ENCODE measurements at regions not wholly inside any gene's neighbourhood (a gene's known extent, or its start where the extent isn't known, plus 50 kb on each side); places are given as distances from the start of the nearest gene placed in this dataset.

DNA sequence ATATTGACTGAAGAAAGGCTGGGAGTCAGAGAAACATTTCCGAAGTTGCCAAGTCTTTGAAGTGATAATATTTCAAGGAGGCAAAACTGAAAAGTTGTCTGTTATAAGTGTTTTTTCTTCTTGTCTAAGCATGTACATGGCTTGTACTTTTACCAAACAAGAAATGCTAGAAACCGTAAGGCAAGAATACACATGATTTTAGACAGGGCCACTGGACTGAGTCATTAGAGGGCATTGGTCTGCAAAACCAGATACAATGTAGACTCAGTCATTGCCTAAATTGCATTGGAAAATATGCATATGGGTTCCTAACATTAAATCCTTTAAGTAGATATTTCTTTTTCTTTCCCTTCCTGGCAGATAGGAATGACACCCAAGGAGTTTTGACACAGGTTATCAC lies 284.9 kb upstream of the PUDP start:
- Mint-ChIP-seq H3K9me3 (ENCODE audit: unreplicated experiment) (no peaks in the 10 kb centered on the region), H3K4me3 (ENCODE audit: unreplicated experiment) (no peak overlapping the region), H3K27me3 (ENCODE audit: unreplicated experiment) (peaks cover 8% of the 10 kb centered on the region), H3K27ac (ENCODE audit: unreplicated experiment) (no peak overlapping the region), H3K36me3 (ENCODE audit: unreplicated experiment) (no peaks in the 10 kb centered on the region), H3K4me1 (ENCODE audit: unreplicated experiment) (peaks cover 24% of the 10 kb centered on the region)
- TF ChIP-seq, protein P1, sequence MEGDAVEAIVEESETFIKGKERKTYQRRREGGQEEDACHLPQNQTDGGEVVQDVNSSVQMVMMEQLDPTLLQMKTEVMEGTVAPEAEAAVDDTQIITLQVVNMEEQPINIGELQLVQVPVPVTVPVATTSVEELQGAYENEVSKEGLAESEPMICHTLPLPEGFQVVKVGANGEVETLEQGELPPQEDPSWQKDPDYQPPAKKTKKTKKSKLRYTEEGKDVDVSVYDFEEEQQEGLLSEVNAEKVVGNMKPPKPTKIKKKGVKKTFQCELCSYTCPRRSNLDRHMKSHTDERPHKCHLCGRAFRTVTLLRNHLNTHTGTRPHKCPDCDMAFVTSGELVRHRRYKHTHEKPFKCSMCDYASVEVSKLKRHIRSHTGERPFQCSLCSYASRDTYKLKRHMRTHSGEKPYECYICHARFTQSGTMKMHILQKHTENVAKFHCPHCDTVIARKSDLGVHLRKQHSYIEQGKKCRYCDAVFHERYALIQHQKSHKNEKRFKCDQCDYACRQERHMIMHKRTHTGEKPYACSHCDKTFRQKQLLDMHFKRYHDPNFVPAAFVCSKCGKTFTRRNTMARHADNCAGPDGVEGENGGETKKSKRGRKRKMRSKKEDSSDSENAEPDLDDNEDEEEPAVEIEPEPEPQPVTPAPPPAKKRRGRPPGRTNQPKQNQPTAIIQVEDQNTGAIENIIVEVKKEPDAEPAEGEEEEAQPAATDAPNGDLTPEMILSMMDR (IDR thresholded peaks at IDR 0.05) = no peak
- DNase-seq (ENCODE audit: extremely low spot score, unreplicated experiment) = no peak

GRCh38 chrX:7420717-7421116 lies 272.8 kb upstream of the PUDP start:
- H3K27ac Mint-ChIP-seq (ENCODE audit: unreplicated experiment) = no peak overlapping the region
- no peak overlapping the region for H3K4me3 Mint-ChIP-seq (ENCODE audit: unreplicated experiment)
- no peaks in the 10 kb centered on the region for H3K9me3 Mint-ChIP-seq (ENCODE audit: unreplicated experiment)
- peaks cover 35% of the 10 kb centered on the region for H3K27me3 Mint-ChIP-seq (ENCODE audit: unreplicated experiment)
- TF ChIP-seq, protein P1 (IDR thresholded peaks at IDR 0.05) = no peak
- H3K4me1 Mint-ChIP-seq (ENCODE audit: unreplicated experiment) = no peaks in the 10 kb centered on the region
- no peak for DNase-seq (ENCODE audit: extremely low spot score, unreplicated experiment)
- no peaks in the 10 kb centered on the region for H3K36me3 Mint-ChIP-seq (ENCODE audit: unreplicated experiment)

DNA sequence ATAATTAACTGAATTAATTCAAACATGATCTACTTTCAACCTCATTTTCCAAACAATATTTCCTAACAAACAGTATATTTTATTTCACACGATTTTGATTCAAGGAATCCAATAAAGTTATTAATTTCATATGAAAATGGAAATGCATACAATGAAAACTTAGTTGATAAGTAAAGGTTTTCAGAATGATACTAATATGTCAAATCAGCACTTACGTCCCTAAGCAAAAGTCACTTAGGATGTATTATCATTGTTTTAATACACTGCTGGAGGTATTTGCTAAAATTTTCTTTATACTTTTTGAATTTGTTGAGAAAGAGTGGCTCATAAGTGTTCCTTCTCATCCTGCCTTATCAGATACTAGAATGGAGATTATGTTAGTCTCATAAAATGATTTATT lies 266.8 kb upstream of the PUDP start:
- H3K27ac Mint-ChIP-seq (ENCODE audit: unreplicated experiment) = no peak overlapping the region

DNA sequence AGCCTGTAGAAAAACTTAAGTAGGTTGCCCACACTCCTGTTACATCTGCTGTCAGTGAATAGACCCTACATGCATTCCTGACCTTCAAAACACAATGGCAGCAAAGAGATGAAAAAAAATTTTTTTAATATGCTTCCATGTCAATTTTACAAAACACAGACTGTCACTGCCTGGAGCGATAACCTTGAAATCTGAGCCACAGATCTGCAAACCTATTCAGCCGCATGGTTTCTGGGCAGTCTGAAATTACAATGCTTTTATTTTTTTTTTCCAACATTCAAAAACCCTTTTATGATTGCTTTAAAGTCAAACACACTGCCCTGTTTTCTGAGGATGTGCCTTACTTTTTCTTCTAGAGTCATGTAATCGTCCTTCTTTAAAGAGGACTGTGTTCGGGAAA lies 264.9 kb upstream of the PUDP start:
- H3K4me3 Mint-ChIP-seq (ENCODE audit: unreplicated experiment) = no peak overlapping the region
- H3K4me1 Mint-ChIP-seq (ENCODE audit: unreplicated experiment) = no peaks in the 10 kb centered on the region
- H3K27me3 Mint-ChIP-seq (ENCODE audit: unreplicated experiment) = peaks cover 51% of the 10 kb centered on the region
- TF ChIP-seq, protein P1 (IDR thresholded peaks at IDR 0.05) = no peak
- no peak for DNase-seq (ENCODE audit: extremely low spot score, unreplicated experiment)
- no peaks in the 10 kb centered on the region for H3K36me3 Mint-ChIP-seq (ENCODE audit: unreplicated experiment)
- H3K27ac Mint-ChIP-seq (ENCODE audit: unreplicated experiment) = no peak overlapping the region
- peaks cover 7% of the 10 kb centered on the region for H3K9me3 Mint-ChIP-seq (ENCODE audit: unreplicated experiment)

More for the DNA sequence above, 266.8 kb upstream of the PUDP start:
- H3K27me3 Mint-ChIP-seq (ENCODE audit: unreplicated experiment) = peaks cover 57% of the 10 kb centered on the region
- no peak for DNase-seq (ENCODE audit: extremely low spot score, unreplicated experiment)
- no peak overlapping the region for H3K4me3 Mint-ChIP-seq (ENCODE audit: unreplicated experiment)
- H3K36me3 Mint-ChIP-seq (ENCODE audit: unreplicated experiment) = no peaks in the 10 kb centered on the region
- TF ChIP-seq, protein P1 (IDR thresholded peaks at IDR 0.05) = no peak
- no peaks in the 10 kb centered on the region for H3K4me1 Mint-ChIP-seq (ENCODE audit: unreplicated experiment)
- peaks cover 7% of the 10 kb centered on the region for H3K9me3 Mint-ChIP-seq (ENCODE audit: unreplicated experiment)

- Mint-ChIP-seq H3K9me3 (ENCODE audit: unreplicated experiment) (peaks cover 7% of the 10 kb centered on the region), H3K4me3 (ENCODE audit: unreplicated experiment) (no peak overlapping the region), H3K27ac (ENCODE audit: unreplicated experiment) (no peak overlapping the region), H3K27me3 (ENCODE audit: unreplicated experiment) (peaks cover 45% of the 10 kb centered on the region), H3K36me3 (ENCODE audit: unreplicated experiment) (no peaks in the 10 kb centered on the region), H3K4me1 (ENCODE audit: unreplicated experiment) (no peaks in the 10 kb centered on the region)
- DNase-seq (ENCODE audit: extremely low spot score, unreplicated experiment) = no peak
- TF ChIP-seq, protein P1 (IDR thresholded peaks at IDR 0.05) = no peak
These were observed 261.9 kb upstream of the PUDP start for GRCh38 chrX:7409866-7410265.
